ENCODE measurements at regions not wholly inside any gene's neighbourhood (a gene's known extent, or its start where the extent isn't known, plus 50 kb on each side); places are given as distances from the start of the nearest gene placed in this dataset.
A peak's percentile ranks its signal among the peaks of the same experiment; 100 is the strongest.

DNA sequence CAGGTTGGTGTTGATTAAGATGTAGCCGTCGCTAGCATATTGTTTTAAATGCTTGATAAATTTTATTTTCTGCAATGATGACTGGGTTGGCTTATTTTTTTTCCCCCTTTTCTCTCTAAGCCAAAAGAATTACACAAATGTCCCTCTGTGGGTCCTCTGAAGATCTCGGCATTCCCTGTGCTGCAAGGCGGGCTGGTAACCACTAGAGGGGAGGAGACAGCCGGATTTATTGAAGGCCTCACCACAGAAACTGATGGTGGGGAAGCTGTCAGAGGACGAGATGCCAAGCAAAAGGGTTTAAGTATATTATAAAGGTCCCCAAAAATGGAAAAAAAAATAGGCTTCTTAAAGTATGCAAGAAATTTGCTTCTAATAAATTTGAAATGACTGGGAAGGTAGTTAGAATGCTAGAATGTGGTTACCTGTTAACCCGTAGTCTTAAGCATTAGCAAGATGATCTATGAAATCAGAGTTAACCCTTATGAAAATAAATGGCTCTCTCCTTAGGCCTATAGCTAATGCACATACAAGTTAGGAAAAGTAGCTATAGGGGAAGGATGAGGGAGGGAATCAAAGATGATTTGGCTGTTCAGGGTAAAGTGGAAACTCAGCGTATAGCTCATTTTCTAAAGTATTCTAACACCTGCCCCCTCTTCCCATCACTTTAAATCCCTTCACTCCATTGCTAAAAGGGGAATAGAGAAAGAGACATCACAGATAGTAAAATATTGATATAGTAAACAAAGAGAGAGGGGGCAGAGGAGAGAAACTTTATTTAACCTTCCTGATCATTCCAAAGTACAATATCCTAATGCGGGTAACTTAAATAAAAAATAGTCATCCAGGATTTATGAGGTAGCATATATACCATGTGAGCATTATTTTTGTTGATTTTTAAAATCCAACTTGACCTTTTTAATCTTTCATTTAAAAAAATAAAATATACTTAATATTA is 894.5 kb upstream of the POU3F3 start:
- TF ChIP-seq, protein P1, sequence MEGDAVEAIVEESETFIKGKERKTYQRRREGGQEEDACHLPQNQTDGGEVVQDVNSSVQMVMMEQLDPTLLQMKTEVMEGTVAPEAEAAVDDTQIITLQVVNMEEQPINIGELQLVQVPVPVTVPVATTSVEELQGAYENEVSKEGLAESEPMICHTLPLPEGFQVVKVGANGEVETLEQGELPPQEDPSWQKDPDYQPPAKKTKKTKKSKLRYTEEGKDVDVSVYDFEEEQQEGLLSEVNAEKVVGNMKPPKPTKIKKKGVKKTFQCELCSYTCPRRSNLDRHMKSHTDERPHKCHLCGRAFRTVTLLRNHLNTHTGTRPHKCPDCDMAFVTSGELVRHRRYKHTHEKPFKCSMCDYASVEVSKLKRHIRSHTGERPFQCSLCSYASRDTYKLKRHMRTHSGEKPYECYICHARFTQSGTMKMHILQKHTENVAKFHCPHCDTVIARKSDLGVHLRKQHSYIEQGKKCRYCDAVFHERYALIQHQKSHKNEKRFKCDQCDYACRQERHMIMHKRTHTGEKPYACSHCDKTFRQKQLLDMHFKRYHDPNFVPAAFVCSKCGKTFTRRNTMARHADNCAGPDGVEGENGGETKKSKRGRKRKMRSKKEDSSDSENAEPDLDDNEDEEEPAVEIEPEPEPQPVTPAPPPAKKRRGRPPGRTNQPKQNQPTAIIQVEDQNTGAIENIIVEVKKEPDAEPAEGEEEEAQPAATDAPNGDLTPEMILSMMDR (IDR thresholded peaks at IDR 0.05): peak; percentile 85
- Mint-ChIP-seq H3K4me3 (no peak overlapping the region), H3K9me3 (no peaks in the 10 kb centered on the region), H3K36me3 (ENCODE audit: low read depth) (no peaks in the 10 kb centered on the region), H3K27ac (no peak overlapping the region), H3K4me1 (no peaks in the 10 kb centered on the region), H3K27me3 (ENCODE audit: low read depth, poor library complexity) (peaks cover 11% of the 10 kb centered on the region)
- peak; percentile 54 for DNase-seq

DNA sequence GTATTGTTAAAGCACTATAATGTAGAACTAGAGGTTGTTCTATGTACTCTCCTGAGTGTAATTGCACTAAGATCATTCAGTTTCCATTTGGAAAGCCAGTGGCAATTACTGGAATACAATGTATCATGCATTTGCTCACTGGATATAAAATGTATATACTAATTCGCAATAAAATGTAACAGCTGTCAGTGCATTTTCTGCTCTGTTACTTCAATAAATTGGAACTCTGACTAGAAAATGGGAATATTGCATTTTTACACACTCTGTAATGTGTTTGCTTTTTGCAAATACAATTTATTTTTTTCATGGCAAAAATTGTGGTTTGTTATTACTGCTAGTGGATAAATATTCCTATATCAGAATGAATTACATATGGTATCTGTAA is 893.8 kb upstream of the POU3F3 start:
- Mint-ChIP-seq H3K9me3 (peaks cover 2% of the 10 kb centered on the region), H3K4me1 (no peaks in the 10 kb centered on the region), H3K36me3 (ENCODE audit: low read depth) (no peaks in the 10 kb centered on the region), H3K4me3 (no peak overlapping the region), H3K27me3 (ENCODE audit: low read depth, poor library complexity) (peaks cover 10% of the 10 kb centered on the region), H3K27ac (no peak overlapping the region)
- TF ChIP-seq, protein P1 (IDR thresholded peaks at IDR 0.05): no peak
- DNase-seq: no peak

DNA sequence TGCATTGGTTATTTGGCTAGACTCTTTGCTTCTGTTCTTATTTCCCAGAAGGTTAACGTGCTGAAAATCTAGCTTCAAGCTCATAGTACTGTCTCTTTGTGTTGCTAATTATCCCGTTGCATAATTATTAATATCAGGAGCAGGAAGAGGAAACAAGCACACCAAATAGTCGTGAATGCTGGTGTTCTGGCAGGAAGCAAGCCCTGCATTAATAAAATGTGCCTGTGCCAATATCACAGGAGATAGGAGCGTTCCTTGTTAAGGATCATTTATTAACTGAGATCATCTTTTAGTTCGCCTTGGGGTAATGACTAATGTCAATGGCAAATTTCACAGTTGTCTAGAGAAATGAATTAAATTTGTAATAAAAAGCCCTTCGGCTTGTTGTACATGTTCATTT is 893.0 kb upstream of the POU3F3 start:
- H3K27ac Mint-ChIP-seq: no peak overlapping the region
- TF ChIP-seq, protein P1 (IDR thresholded peaks at IDR 0.05): no peak
- H3K4me1 Mint-ChIP-seq: no peaks in the 10 kb centered on the region
- no peak overlapping the region for H3K4me3 Mint-ChIP-seq
- no peaks in the 10 kb centered on the region for H3K36me3 Mint-ChIP-seq (ENCODE audit: low read depth)
- no peak for DNase-seq
- peaks cover 9% of the 10 kb centered on the region for H3K9me3 Mint-ChIP-seq
- peaks cover 10% of the 10 kb centered on the region for H3K27me3 Mint-ChIP-seq (ENCODE audit: low read depth, poor library complexity)

DNA sequence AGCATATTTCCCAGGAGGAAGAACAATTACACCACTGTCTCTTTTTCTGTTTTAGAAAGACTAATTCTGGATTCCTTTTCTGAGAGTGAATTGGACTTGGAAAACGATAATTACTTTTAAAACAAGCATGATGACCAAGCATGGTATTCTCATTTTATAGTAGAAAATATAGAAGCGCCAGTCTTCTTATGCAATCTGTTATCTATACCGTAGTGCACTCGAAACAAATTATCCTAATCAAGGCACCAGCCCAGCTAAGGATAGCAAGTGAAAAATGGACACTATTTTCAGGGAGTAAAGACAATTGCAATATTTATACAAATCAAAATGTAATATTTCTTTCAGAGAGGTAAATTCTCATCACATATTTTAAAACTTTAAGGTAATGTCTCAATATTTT is 892.1 kb upstream of the POU3F3 start:
- peaks cover 9% of the 10 kb centered on the region for H3K9me3 Mint-ChIP-seq
- peaks cover 10% of the 10 kb centered on the region for H3K27me3 Mint-ChIP-seq (ENCODE audit: low read depth, poor library complexity)
- TF ChIP-seq, protein P1 (IDR thresholded peaks at IDR 0.05): no peak
- DNase-seq: no peak
- H3K27ac Mint-ChIP-seq: no peak overlapping the region
- no peaks in the 10 kb centered on the region for H3K36me3 Mint-ChIP-seq (ENCODE audit: low read depth)
- no peaks in the 10 kb centered on the region for H3K4me1 Mint-ChIP-seq
- no peak overlapping the region for H3K4me3 Mint-ChIP-seq

DNA sequence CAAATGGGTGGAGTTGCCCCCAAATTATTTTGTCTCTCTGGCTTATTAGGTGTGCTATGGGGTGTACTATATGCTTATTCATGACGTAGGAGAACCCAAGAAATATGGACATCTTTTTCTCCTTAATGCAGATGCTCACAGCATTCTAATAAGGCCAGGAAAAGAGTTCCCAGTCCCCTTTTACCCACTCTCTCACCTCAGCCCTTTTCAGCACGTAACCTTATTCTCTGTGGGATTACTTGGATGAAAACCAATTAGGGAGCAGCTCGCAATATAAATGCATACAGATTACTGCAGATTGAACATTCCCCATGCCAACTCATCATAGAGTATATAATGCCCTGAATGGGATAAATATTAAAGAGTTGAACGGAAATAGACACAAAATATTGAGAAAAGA is 891.2 kb upstream of the POU3F3 start:
- DNase-seq: no peak
- TF ChIP-seq, protein P1 (IDR thresholded peaks at IDR 0.05): no peak
- H3K36me3 Mint-ChIP-seq (ENCODE audit: low read depth): no peaks in the 10 kb centered on the region
- no peak overlapping the region for H3K27ac Mint-ChIP-seq
- H3K4me1 Mint-ChIP-seq: no peaks in the 10 kb centered on the region
- H3K4me3 Mint-ChIP-seq: no peak overlapping the region
- peaks cover 10% of the 10 kb centered on the region for H3K27me3 Mint-ChIP-seq (ENCODE audit: low read depth, poor library complexity)
- H3K9me3 Mint-ChIP-seq: peaks cover 9% of the 10 kb centered on the region
